HepG2 (cell line): ENCODE measurements at regions not wholly inside any gene's neighbourhood (a gene's known extent, or its start where the extent isn't known, plus 50 kb on each side); places are given as distances from the start of the nearest gene placed in this dataset.

Source experiments
- ATAC-seq: fragments of 200-7000 bp; cut with Tn5 transposase; 3 replicates; pipeline ENCODE4 v1.9.1; 2020; ENCODE audit warnings: mild to moderate bottlenecking, moderate library complexity
- BruUV-seq: library from RNA; stranded (reverse); fragments of 400-500 nt; replicated peaks from 2 replicates; lab custom pipeline; 2021; lab: Mats Ljungman, UMichigan
- CTCF ChIA-PET: fragments of 300-600 bp; formaldehyde crosslinking; extraction: SDS; loops from one replicate; lab custom pipeline; 2021; ENCODE audit warnings: low total read pairs, inconsistent platforms, low intra/inter-chr PET ratio; lab: Yijun Ruan, JAX
- POLR2A ChIA-PET: fragments of 350-600 bp; sonication (Branson Sonifier 250); formaldehyde crosslinking; loops from one replicate; lab custom pipeline; 2020; ENCODE audit warnings: antibody characterized with exemption, inconsistent platforms; lab: Yijun Ruan, JAX
- DNase-seq: peaks from one replicate; pipeline ENCODE4 v3.0.0-alpha.2; 2015; ENCODE audit warnings: low spot score
- FAIRE-seq: peaks from 3 replicates; lab custom pipeline; 2011; peaks lifted over from hg19 to GRCh38; lab: Jason Lieb, UNC
- H2AFZ ChIP-seq: one replicate; pipeline ENCODE4 v1.6.1; 2011; ENCODE audit warnings: low read length, inconsistent platforms
- H3K27ac ChIP-seq: fragments of 300-600 bp; 3 replicates; pipeline ENCODE4 v1.8.0; 2011; ENCODE audit warnings: mixed run types, mild to moderate bottlenecking, mixed read lengths, low read length, inconsistent platforms; ENCODE audit not compliant: insufficient read depth; ENCODE audit errors: extremely low read length
- H3K27me3 ChIP-seq, 2 experiments: fragments of 200-600 bp in 1 of 2; 2 replicates in 1 of 2; 3 replicates in 1 of 2; pipeline versions ENCODE4 v1.6.0 to v1.8.0; 2011; ENCODE audit warnings: low read length in 2 of 2, mild to moderate bottlenecking in 2 of 2, moderate library complexity in 2 of 2, inconsistent platforms in 1 of 2; ENCODE audit not compliant: insufficient read depth in 2 of 2, control insufficient read depth in 1 of 2
- H3K36me3 ChIP-seq, 2 experiments: fragments of 200-600 bp in 1 of 2; replicated peaks in 1 of 2; 2 replicates in 1 of 2; 3 replicates in 1 of 2; pipeline versions ENCODE4 v1.5.1 to v1.8.0; 2011; ENCODE audit warnings: low read length in 2 of 2, inconsistent platforms in 1 of 2; ENCODE audit not compliant: insufficient read depth in 2 of 2, control insufficient read depth in 1 of 2
- H3K4me1 ChIP-seq: 2 replicates; pipeline ENCODE4 v1.5.1; 2012; ENCODE audit warnings: low read length, inconsistent platforms; ENCODE audit not compliant: insufficient read depth
- H3K4me2 ChIP-seq: 2 replicates; pipeline ENCODE4 v1.6.0; 2011; ENCODE audit warnings: low read depth, low read length, inconsistent platforms
- H3K4me3 ChIP-seq, 3 experiments: fragments of 200-600 bp in 1 of 3; sonication (generic), shearing (Covaris generic) in 1 of 3; replicated peaks in 1 of 3; 2 replicates each; pipeline ENCODE4 v1.5.1; 2011 to 2016; ENCODE audit warnings: low read length in 3 of 3, inconsistent platforms in 2 of 3, low read depth in 2 of 3, mild to moderate bottlenecking in 2 of 3, control low read depth in 1 of 3, mixed read lengths in 1 of 3; ENCODE audit not compliant: insufficient read depth in 1 of 3
- H3K79me2 ChIP-seq: one replicate; pipeline ENCODE4 v1.6.1; 2011; ENCODE audit warnings: low read length, inconsistent platforms; ENCODE audit not compliant: insufficient read depth
- H3K9ac ChIP-seq: 2 replicates; pipeline ENCODE4 v1.6.0; 2011; ENCODE audit warnings: mild to moderate bottlenecking, low read depth, low read length, inconsistent platforms; ENCODE audit not compliant: insufficient read depth
- H3K9me3 ChIP-seq: 2 replicates; pipeline ENCODE4 v1.5.1; 2012; ENCODE audit warnings: mild to moderate bottlenecking, low read length
- H4K20me1 ChIP-seq: 2 replicates; pipeline ENCODE4 v1.6.0; 2011; ENCODE audit warnings: inconsistent platforms, mild to moderate bottlenecking, low read length, moderate library complexity; ENCODE audit not compliant: insufficient read depth
- ATF1 ChIP-seq: IDR thresholded peaks from 2 replicates; pipeline ENCODE4 v1.6.1; 2016; ENCODE audit warnings: mild to moderate bottlenecking, control low read depth
- FOSL2 ChIP-seq: sonication (generic); formaldehyde crosslinking; IDR thresholded peaks from 2 replicates; pipeline ENCODE4 v1.4.0; 2020; ENCODE audit warnings: missing genetic modification reagents
- GABPB1 ChIP-seq: IDR thresholded peaks from 2 replicates; pipeline ENCODE4 v1.6.1; 2016; ENCODE audit warnings: mild to moderate bottlenecking, missing genetic modification reagents, moderate library complexity, missing compliant biosample characterization
- NFAT5 ChIP-seq: sonication (generic); formaldehyde crosslinking; IDR thresholded peaks from 2 replicates; pipeline ENCODE4 v1.4.0; 2020; ENCODE audit warnings: missing genetic modification reagents
- PCBP1 ChIP-seq: fragments of 200-400 bp; formaldehyde crosslinking; IDR thresholded peaks from 2 replicates; pipeline ENCODE4 v1.6.1; 2017; ENCODE audit warnings: mild to moderate bottlenecking, low read depth, low read length, borderline replicate concordance
- POGZ ChIP-seq: sonication (generic); formaldehyde crosslinking; IDR thresholded peaks from 2 replicates; pipeline ENCODE4 v1.4.0; 2020; ENCODE audit warnings: mild to moderate bottlenecking, missing genetic modification reagents
- ZBTB34 ChIP-seq: sonication (generic); formaldehyde crosslinking; IDR thresholded peaks from 2 replicates; pipeline ENCODE4 v1.8.0; 2022; ENCODE audit warnings: mild to moderate bottlenecking, missing genetic modification reagents
- ZFP36L2 ChIP-seq: sonication (generic); formaldehyde crosslinking; IDR thresholded peaks from 2 replicates; pipeline ENCODE4 v1.4.0; 2020; ENCODE audit warnings: missing genetic modification reagents
- ZNF264 ChIP-seq: sonication (generic); formaldehyde crosslinking; IDR thresholded peaks from 2 replicates; pipeline ENCODE4 v1.4.0; 2020; ENCODE audit warnings: missing genetic modification reagents
- ZNF546 ChIP-seq: sonication (generic); formaldehyde crosslinking; conservative IDR thresholded peaks from 2 replicates; pipeline ENCODE4 v1.8.1; 2023; ENCODE audit warnings: mild to moderate bottlenecking, missing genetic modification reagents
- ZNF891 ChIP-seq: sonication (generic); formaldehyde crosslinking; IDR thresholded peaks from 2 replicates; pipeline ENCODE4 v1.5.0; 2020; ENCODE audit warnings: mild to moderate bottlenecking, missing genetic modification reagents
- WGBS: methylation state at CpG from one replicate; pipeline ENCODE4 v1.1.6; 2017; ENCODE audit warnings: low lambda C conversion rate; 5-methylcytosine and 5-hydroxymethylcytosine counted together
- in situ Hi-C: cut with HindIII; loops from 2 replicates; pipeline ENCODE4 v1.10.0; 2017; ENCODE audit warnings: low pct_unique_long_range_greater_than_20kb; ENCODE audit not compliant: extremely low pct_ligation_motif_present
- intact Hi-C: fragments of 100-400 bp; cut with micrococcal nuclease; formaldehyde crosslinking; loops from one replicate; pipeline ENCODE4 v1.10.0; 2022; ENCODE audit not compliant: unreplicated experiment

GRCh38 chr5:96036301-96036700, 74.7 kb upstream of the ELL2 start:
- no peak overlapping the region for H3K4me3 ChIP-seq
- no peak overlapping the region for H3K4me2 ChIP-seq
- H3K27me3 ChIP-seq: no peaks in the 10 kb centered on the region
- H3K27ac ChIP-seq: no peak overlapping the region
- BruUV-seq: no TSS peak
- DNase-seq (no peak), FAIRE-seq (no peak)
- in situ Hi-C loops (no loop called here), intact Hi-C loops (no loop called here)
- ChIA-PET POLR2A (no interaction called here), CTCF (no interaction called here)
- H4K20me1 ChIP-seq: no peaks in the 10 kb centered on the region
- H3K4me1 ChIP-seq: peaks cover 19% of the 10 kb centered on the region
- TF ChIP-seq FOSL2 (CRISPR knock-in tag) (0 out of 2 replicates have a peak, but pooled peaks have one; percentile 9), ZFP36L2 (CRISPR knock-in tag) (no peak)
- TF ChIP-seq, all 625 proteins: peak for 1
- Histone ChIP-seq H3K36me3 (no peaks in the 10 kb centered on the region), H3K79me2 (no peaks in the 10 kb centered on the region), H3K9me3 (peaks cover 8% of the 10 kb centered on the region; the same call in 1 of the 2 replicates), H2AFZ (no peak overlapping the region), H3K9ac (no peak overlapping the region)
- 44% methylated on average over 1 of the region's 1 CpG for WGBS
- no peak; the same call in 2 of the 3 replicates for ATAC-seq

- 97% methylated on average over 3 of the region's 3 CpGs for WGBS
- no TSS peak for BruUV-seq
- CTCF ChIA-PET: no interaction called here
- Histone ChIP-seq H2AFZ (no peak overlapping the region), H3K4me3 (no peak overlapping the region), H4K20me1 (no peaks in the 10 kb centered on the region), H3K79me2 (no peaks in the 10 kb centered on the region), H3K4me1 (peaks cover 19% of the 10 kb centered on the region), H3K4me2 (no peak overlapping the region), H3K27me3 (no peaks in the 10 kb centered on the region), H3K36me3 (no peaks in the 10 kb centered on the region), H3K9ac (no peak overlapping the region), H3K27ac (no peak overlapping the region), H3K9me3 (peaks cover 8% of the 10 kb centered on the region; the same call in 1 of the 2 replicates)
- TF ChIP-seq ATF1 (CRISPR knock-in tag): no peak
- no peak for TF ChIP-seq ZNF546
- no peak for TF ChIP-seq GABPB1 (CRISPR knock-in tag)
- no peak for TF ChIP-seq ZBTB34
- TF ChIP-seq PCBP1: no peak
- no peak for TF ChIP-seq ZNF264 (CRISPR knock-in tag)
- no peak for TF ChIP-seq NFAT5 (CRISPR knock-in tag)
- no peak for TF ChIP-seq POGZ
- no peak for TF ChIP-seq ZNF891
- in situ Hi-C loops (no loop called here), intact Hi-C loops (no loop called here)
- DNase-seq (no peak), FAIRE-seq (no peak), ATAC-seq (no peak)
- POLR2A ChIA-PET: no interaction called here
These were observed 74.1 kb upstream of the ELL2 start for GRCh38 chr5:96035796-96036195.
